SK-N-SH (cell line): ENCODE measurements at regions not wholly inside any gene's neighbourhood (a gene's known extent, or its start where the extent isn't known, plus 50 kb on each side); places are given as distances from the start of the nearest gene placed in this dataset.

ENCODE experiments used
- CTCF ChIA-PET: fragments of 300-600, 350-600 bp; formaldehyde crosslinking; extraction: SDS; loops from one replicate; lab custom pipeline; 2021; lab: Yijun Ruan, JAX
- POLR2A ChIA-PET: fragments of 350-600 bp; sonication (Branson Sonifier 250); formaldehyde crosslinking; extraction: SDS; loops from one replicate; lab custom pipeline; 2020; ENCODE audit warnings: antibody characterized with exemption, inconsistent platforms; lab: Yijun Ruan, JAX
- DNase-seq: peaks from one replicate; pipeline ENCODE4 v3.0.0; 2012
- H2AFZ ChIP-seq: fragments of 200-600 bp; sonication (generic); 2 replicates; pipeline ENCODE4 v1.8.1; 2016; ENCODE audit warnings: antibody characterized with exemption, mild to moderate bottlenecking, low read depth
- H3F3A ChIP-seq: fragments of 200-600 bp; sonication (generic); replicated peaks from 2 replicates; pipeline ENCODE3; 2016; ENCODE audit warnings: antibody characterized with exemption, mild to moderate bottlenecking; ENCODE audit not compliant: insufficient read depth
- H3K27ac ChIP-seq, 2 experiments: fragments of 200-500 bp in 1 of 2; fragments of 200-600 bp in 1 of 2; sonication (Bioruptor generic) in 1 of 2; sonication (generic), shearing (Covaris generic) in 1 of 2; 2 replicates each; pipeline versions ENCODE4 v1.5.1 to v1.6.1; 2014 to 2016; ENCODE audit warnings: low read depth in 2 of 2, inconsistent platforms in 1 of 2, low read length in 1 of 2, mild to moderate bottlenecking in 1 of 2, mixed read lengths in 1 of 2
- H3K27me3 ChIP-seq: fragments of 200-600 bp; sonication (generic), shearing (Covaris generic); 2 replicates; pipeline ENCODE4 v1.6.1; 2016; ENCODE audit warnings: mixed run types; ENCODE audit not compliant: insufficient read depth
- H3K36me3 ChIP-seq, 2 experiments: fragments of 200-500 bp in 1 of 2; fragments of 200-600 bp in 1 of 2; sonication (Bioruptor generic) in 1 of 2; sonication (generic) in 1 of 2; replicated peaks in 1 of 2; 2 replicates each; pipeline versions ENCODE3 to v1.5.1; 2014 to 2016; ENCODE audit warnings: low read length in 1 of 2, mild to moderate bottlenecking in 1 of 2; ENCODE audit not compliant: insufficient read depth in 2 of 2, control insufficient read depth in 1 of 2
- H3K4me1 ChIP-seq, 2 experiments: fragments of 200-500 bp in 1 of 2; fragments of 200-600 bp in 1 of 2; sonication (Bioruptor generic) in 1 of 2; sonication (generic), shearing (Covaris generic) in 1 of 2; 2 replicates each; pipeline versions ENCODE4 v1.5.1 to v1.6.1; 2014 to 2016; ENCODE audit warnings: low read depth in 1 of 2, low read length in 1 of 2, mixed run types in 1 of 2; ENCODE audit not compliant: insufficient read depth in 2 of 2, control insufficient read depth in 1 of 2
- H3K4me2 ChIP-seq: fragments of 200-600 bp; sonication (generic), shearing (Covaris generic); 2 replicates; pipeline ENCODE4 v1.6.1; 2017; ENCODE audit warnings: mixed run types
- H3K4me3 ChIP-seq, 2 experiments: fragments of 200-500 bp in 1 of 2; fragments of 200-600 bp in 1 of 2; sonication (Bioruptor generic) in 1 of 2; sonication (generic), shearing (Covaris generic) in 1 of 2; 2 replicates each; pipeline versions ENCODE4 v1.5.1 to v1.8.1; 2014 to 2016; ENCODE audit warnings: low read depth in 2 of 2, inconsistent platforms in 1 of 2, low read length in 1 of 2, mild to moderate bottlenecking in 1 of 2, mixed read lengths in 1 of 2, moderate library complexity in 1 of 2
- H3K79me2 ChIP-seq: fragments of 200-600 bp; sonication (generic); 2 replicates; pipeline ENCODE4 v1.8.1; 2017; ENCODE audit warnings: mild to moderate bottlenecking; ENCODE audit not compliant: insufficient read depth
- H3K9ac ChIP-seq: fragments of 200-600 bp; sonication (generic); 2 replicates; pipeline ENCODE4 v1.6.1; 2017; ENCODE audit warnings: mixed run types
- H3K9me2 ChIP-seq: fragments of 200-600 bp; sonication (generic); 2 replicates; pipeline ENCODE4 v1.6.1; 2017; ENCODE audit warnings: mixed run types
- H3K9me3 ChIP-seq: fragments of 200-600 bp; sonication (generic); 2 replicates; pipeline ENCODE4 v1.6.1; 2017; ENCODE audit warnings: mixed run types, mild to moderate bottlenecking, moderate library complexity
- H4K20me1 ChIP-seq: fragments of 200-600 bp; sonication (generic); 2 replicates; pipeline ENCODE4 v1.6.1; 2017; ENCODE audit warnings: mild to moderate bottlenecking, mixed run types; ENCODE audit not compliant: insufficient read depth
- ELF1 ChIP-seq: IDR thresholded peaks from 2 replicates; pipeline ENCODE4 v1.4.0; 2012
- EP300 ChIP-seq, 2 experiments: IDR thresholded peaks; 2 replicates each; pipeline versions ENCODE4 v1.4.0 to v1.6.1; 2012; ENCODE audit warnings: borderline replicate concordance in 1 of 2, low read depth in 1 of 2, low read length in 1 of 2
- EZH2phosphoT487 ChIP-seq: fragments of 200-600 bp; sonication (generic); IDR thresholded peaks from 2 replicates; pipeline ENCODE4 v1.6.1; 2017; ENCODE audit warnings: low read depth, mixed run types, mild to moderate bottlenecking, antibody characterized with exemption, moderate library complexity, borderline replicate concordance
- GATA2 ChIP-seq: sonication (generic); formaldehyde crosslinking; IDR thresholded peaks from 2 replicates; pipeline ENCODE4 v1.5.0; 2020; ENCODE audit warnings: mild to moderate bottlenecking, missing genetic modification reagents
- JUND ChIP-seq: IDR thresholded peaks from 2 replicates; pipeline ENCODE4 v1.4.0; 2012
- MEF2A ChIP-seq: IDR thresholded peaks from 2 replicates; pipeline ENCODE4 v1.4.0; 2012; ENCODE audit warnings: low read depth, borderline replicate concordance
- MXI1 ChIP-seq: IDR thresholded peaks from 2 replicates; pipeline ENCODE4 v1.6.1; 2012; ENCODE audit warnings: mild to moderate bottlenecking, low read depth, low read length, improper control_type of control experiment
- POLR2AphosphoS5 ChIP-seq: IDR thresholded peaks from 2 replicates; pipeline ENCODE4 v1.6.1; 2012; ENCODE audit warnings: low read depth, low read length
- RAD21 ChIP-seq: IDR thresholded peaks from 2 replicates; pipeline ENCODE4 v1.6.1; 2012; ENCODE audit warnings: mild to moderate bottlenecking, low read length
- SMC3 ChIP-seq: IDR thresholded peaks from 2 replicates; pipeline ENCODE4 v1.6.1; 2012; ENCODE audit warnings: low read depth, low read length, improper control_type of control experiment
- TCF12 ChIP-seq: IDR thresholded peaks from 2 replicates; pipeline ENCODE4 v1.4.0; 2012
- ZBTB33 ChIP-seq: IDR thresholded peaks from 2 replicates; pipeline ENCODE4 v1.4.0; 2012; ENCODE audit warnings: low read depth, borderline replicate concordance
- WGBS: methylation state at CpG from one replicate; pipeline ENCODE4 v1.1.6; 2017; ENCODE audit warnings: low lambda C conversion rate; 5-methylcytosine and 5-hydroxymethylcytosine counted together
- TF ChIP-seq, protein P1 (sequence below): IDR thresholded peaks from 2 replicates; pipeline ENCODE4; 2012

- peaks cover 0 to 18% of the 10 kb centered on the region in 2 experiments; a peak in 3 of 4 replicates for H3K4me1 ChIP-seq
- H3K9me3 ChIP-seq = no peaks in the 10 kb centered on the region
- H3K9ac ChIP-seq = no peak overlapping the region
- H3F3A ChIP-seq = peaks cover 24% of the 10 kb centered on the region
- 95% methylated on average over 4 of the region's 4 CpGs for WGBS
- ChIA-PET POLR2A (no interaction called here), CTCF (interaction anchor here (0.7 kb wide), 1 partner anchor 291 kb away, joined by 3 read pairs; no protein-coding TSS in a partner anchor)
- H3K27me3 ChIP-seq = no peaks in the 10 kb centered on the region
- TF ChIP-seq JUND (no peak), GATA2 (CRISPR knock-in tag) (no peak), TCF12 (no peak), SMC3 (no peak)
- TF ChIP-seq, protein P1, sequence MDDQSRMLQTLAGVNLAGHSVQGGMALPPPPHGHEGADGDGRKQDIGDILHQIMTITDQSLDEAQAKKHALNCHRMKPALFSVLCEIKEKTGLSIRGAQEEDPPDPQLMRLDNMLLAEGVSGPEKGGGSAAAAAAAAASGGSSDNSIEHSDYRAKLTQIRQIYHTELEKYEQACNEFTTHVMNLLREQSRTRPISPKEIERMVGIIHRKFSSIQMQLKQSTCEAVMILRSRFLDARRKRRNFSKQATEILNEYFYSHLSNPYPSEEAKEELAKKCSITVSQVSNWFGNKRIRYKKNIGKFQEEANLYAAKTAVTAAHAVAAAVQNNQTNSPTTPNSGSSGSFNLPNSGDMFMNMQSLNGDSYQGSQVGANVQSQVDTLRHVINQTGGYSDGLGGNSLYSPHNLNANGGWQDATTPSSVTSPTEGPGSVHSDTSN = no peak
- peak overlapping the region in 1 of 2 experiments; percentile 81; a peak in 2 of 4 replicates for H3K27ac ChIP-seq
- H3K9me2 ChIP-seq = no peaks in the 10 kb centered on the region
- H3K79me2 ChIP-seq = no peaks in the 10 kb centered on the region
- 0 out of 2 replicates have a peak overlapping the region, but pooled peaks have one; percentile 27 for H2AFZ ChIP-seq
- no peak overlapping the region for H3K4me3 ChIP-seq
- no peak overlapping the region for H3K4me2 ChIP-seq
- no peaks in the 10 kb centered on the region for H3K36me3 ChIP-seq
- no peaks in the 10 kb centered on the region for H4K20me1 ChIP-seq
- DNase-seq = no peak
These were observed 271.9 kb downstream of the SLITRK6 start for GRCh38 chr13:85527316-85527715.

DNA sequence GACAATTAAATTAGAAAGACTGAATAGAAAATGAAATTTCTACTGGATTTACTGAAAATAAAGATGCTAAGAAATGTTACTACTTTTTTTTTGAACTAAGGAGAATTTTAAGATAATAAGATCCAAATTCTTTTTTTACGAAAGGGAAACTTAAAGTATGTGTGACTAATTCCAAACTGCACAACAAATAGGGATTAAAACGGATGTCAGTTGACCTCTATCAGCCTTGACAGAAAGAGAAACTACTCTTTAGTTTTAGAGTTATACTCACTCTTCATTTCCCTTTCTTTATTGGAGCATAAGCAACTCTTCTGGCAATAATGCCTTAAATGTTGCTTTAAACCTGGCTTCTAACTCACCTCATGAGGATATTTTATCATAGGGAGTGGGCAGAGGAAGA lies 273.8 kb downstream of the SLITRK6 start:
- no peaks in the 10 kb centered on the region for H4K20me1 ChIP-seq
- TF ChIP-seq EP300 (IDR thresholded peaks at IDR 0.05; ENCODE audit: borderline replicate concordance in 1 of 2, low read depth in 1 of 2, low read length in 1 of 2) = no peak
- no peak for TF ChIP-seq ELF1
- TF ChIP-seq EZH2phosphoT487 = no peak
- TF ChIP-seq RAD21 = no peak
- no peak for TF ChIP-seq MEF2A
- TF ChIP-seq JUND = no peak
- TF ChIP-seq POLR2AphosphoS5 = no peak
- no peak for TF ChIP-seq MXI1
- no peak for TF ChIP-seq ZBTB33
- no peaks in the 10 kb centered on the region for H3K79me2 ChIP-seq
- H2AFZ ChIP-seq = no peak overlapping the region
- H3K4me3 ChIP-seq = no peak overlapping the region
- no peak overlapping the region for H3K27ac ChIP-seq
- no peak overlapping the region for H3K9ac ChIP-seq
- H3K36me3 ChIP-seq = no peaks in the 10 kb centered on the region
- DNase-seq = no peak
- peaks cover 24% of the 10 kb centered on the region for H3F3A ChIP-seq
- no peaks in the 10 kb centered on the region for H3K9me2 ChIP-seq
- H3K4me2 ChIP-seq = no peak overlapping the region
- H3K27me3 ChIP-seq = no peaks in the 10 kb centered on the region
- H3K9me3 ChIP-seq = no peaks in the 10 kb centered on the region
- peaks cover 0 to 18% of the 10 kb centered on the region in 2 experiments; a peak in 3 of 4 replicates for H3K4me1 ChIP-seq
- ChIA-PET CTCF (no interaction called here), POLR2A (no interaction called here)
- WGBS = 87% methylated on average over 2 of the region's 2 CpGs
